GM12892 (cell line): ENCODE measurements at regions not wholly inside any gene's neighbourhood (a gene's known extent, or its start where the extent isn't known, plus 50 kb on each side); places are given as distances from the start of the nearest gene placed in this dataset.

Experiments
- POLR2A ChIP-seq: IDR thresholded peaks from 2 replicates; pipeline ENCODE4 v1.6.1; 2011; ENCODE audit warnings: low read depth, low read length, control low read depth
- POLR2AphosphoS5 ChIP-seq: IDR thresholded peaks from 2 replicates; pipeline ENCODE4 v1.6.1; 2011; ENCODE audit warnings: low read depth, low read length, control low read depth

DNA sequence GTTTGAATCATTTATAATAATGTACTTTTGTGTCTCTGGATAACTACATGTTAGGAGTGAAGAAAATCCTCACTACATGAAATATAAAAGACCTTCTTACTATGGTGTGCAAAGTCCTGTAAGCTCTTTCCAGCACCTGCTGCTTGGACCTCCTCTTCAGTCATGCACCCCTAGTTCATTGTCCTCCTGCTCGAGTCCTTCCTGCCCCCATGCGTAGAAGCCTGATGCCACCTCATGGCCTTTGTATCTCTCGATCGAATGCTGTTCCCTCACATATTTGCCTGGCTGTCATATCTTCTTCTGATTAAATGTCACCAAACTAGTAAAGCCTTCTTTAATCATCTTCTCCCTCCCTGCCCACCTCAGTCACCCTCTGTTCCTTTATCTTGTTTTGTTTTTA, 49.9 kb upstream of the SUCLG2 start:
- no peak for TF ChIP-seq POLR2A
- no peak for TF ChIP-seq POLR2AphosphoS5
